Transverse colon (tissue), 4 donors: ENCODE measurements at regions not wholly inside any gene's neighbourhood (a gene's known extent, or its start where the extent isn't known, plus 50 kb on each side); places are given as distances from the start of the nearest gene placed in this dataset.

Experiments
- CTCF ChIP-seq, 5 experiments: fragments of 200-600 bp in 3 of 5; fragments of 450-650 bp in 2 of 5; sonication (generic) in 3 of 5; IDR thresholded peaks; 1 replicate in 2 of 5; 2 replicates in 3 of 5; pipeline ENCODE4 v1.5.1; 2016 to 2017; ENCODE audit warnings: antibody characterized with exemption in 5 of 5, inconsistent platforms in 3 of 5, mild to moderate bottlenecking in 2 of 5, moderate library complexity in 1 of 5
- POLR2AphosphoS5 ChIP-seq, 3 donors: sonication (generic); formaldehyde crosslinking; IDR thresholded peaks; one replicate each; pipeline ENCODE4 v1.6.1; 2016; ENCODE audit warnings: antibody characterized with exemption in 3 of 3

DNA sequence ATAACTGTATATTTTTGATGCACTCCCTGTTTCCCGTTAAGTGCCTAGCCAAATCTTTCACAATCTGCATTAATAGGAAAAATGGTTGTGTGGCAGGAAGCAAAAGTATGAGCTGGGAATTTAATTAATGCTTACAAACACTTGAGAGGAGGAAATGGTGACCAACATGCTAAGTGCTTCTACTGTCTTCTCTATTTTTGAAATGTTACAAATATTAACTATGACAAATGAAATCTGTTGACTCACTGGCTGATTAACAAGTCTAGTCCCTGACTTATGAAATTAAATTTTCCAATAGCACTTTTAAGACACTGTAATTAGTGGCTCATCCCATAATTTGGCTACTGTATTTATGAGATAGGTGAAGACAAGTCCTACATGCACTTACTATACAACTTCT lies 446.9 kb upstream of the DPPA4 start:
- TF ChIP-seq CTCF (IDR thresholded peaks at IDR 0.05), result no peak
- TF ChIP-seq POLR2AphosphoS5 (IDR thresholded peaks at IDR 0.05), result no peak
